ENCODE measurements at regions not wholly inside any gene's neighbourhood (a gene's known extent, or its start where the extent isn't known, plus 50 kb on each side); places are given as distances from the start of the nearest gene placed in this dataset.

- TF ChIP-seq CTCF (IDR thresholded peaks at IDR 0.05) (no peak), REST (IDR thresholded peaks at IDR 0.05; ENCODE audit: insufficient read depth in 1 of 2, low read depth in 2 of 2, low read length in 1 of 2) (no peak), POLR2AphosphoS5 (IDR thresholded peaks at IDR 0.05; ENCODE audit: low read depth, low read length) (no peak), SIN3A (IDR thresholded peaks at IDR 0.05; ENCODE audit: borderline replicate concordance, insufficient read depth, low read depth, low read length) (no peak), TCF7L2 (IDR thresholded peaks at IDR 0.05; ENCODE audit: low read depth, low read length) (no peak)
These were observed 721.1 kb upstream of the NOVA1 start for GRCh38 chr14:27318774-27319420.
